B cell (primary cell): ENCODE measurements at regions not wholly inside any gene's neighbourhood (a gene's known extent, or its start where the extent isn't known, plus 50 kb on each side); places are given as distances from the start of the nearest gene placed in this dataset.

Experiments
- ATAC-seq: fragments of 200-7000 bp; cut with Tn5 transposase; one replicate; pipeline ENCODE4 v1.10.0; 2021; ENCODE audit warnings: low read depth, mild to moderate bottlenecking, moderate number of reproducible peaks, moderate library complexity
- CTCF ChIA-PET: fragments of 350-600 bp; sonication (Branson Sonifier 250); formaldehyde crosslinking; loops from one replicate; lab custom pipeline; 2021; ENCODE audit warnings: antibody characterized with exemption, inconsistent platforms; lab: Charles Lee
- POLR2A ChIA-PET: fragments of 350-600 bp; sonication (Branson Sonifier 250); formaldehyde crosslinking; loops from one replicate; lab custom pipeline; 2021; ENCODE audit warnings: antibody characterized with exemption; lab: Charles Lee
- DNase-seq: peaks from one replicate; pipeline ENCODE4 v3.0.0; 2013
- H2AFZ ChIP-seq: 2 replicates; pipeline ENCODE4 v1.6.1; 2012; ENCODE audit warnings: mild to moderate bottlenecking, low read depth, low read length; ENCODE audit not compliant: insufficient read depth, poor library complexity, severe bottlenecking
- H3K27ac ChIP-seq, 2 donors: 1 replicate in 1 of 2; 2 replicates in 1 of 2; pipeline ENCODE4 v1.5.1; 2012 to 2013; ENCODE audit warnings: low read length in 2 of 2, mild to moderate bottlenecking in 2 of 2, moderate library complexity in 1 of 2
- H3K27me3 ChIP-seq, 4 experiments: fragments of 200-600 bp in 1 of 4; sonication (generic) in 1 of 4; replicated peaks in 1 of 4; 1 replicate in 2 of 4; 2 replicates in 2 of 4; pipeline versions ENCODE4 v1.6.1 to v1.7.0; 2013 to 2016; ENCODE audit warnings: low read length in 3 of 4, mild to moderate bottlenecking in 2 of 4, mixed read lengths in 1 of 4, moderate library complexity in 1 of 4; ENCODE audit not compliant: insufficient read depth in 4 of 4, control insufficient read depth in 3 of 4; ENCODE audit errors: control extremely low read depth in 1 of 4
- H3K36me3 ChIP-seq, 2 experiments: replicated peaks in 1 of 2; 1 replicate in 1 of 2; 2 replicates in 1 of 2; pipeline versions ENCODE4 v1.6.1 to v1.7.1; 2013; ENCODE audit warnings: low read length in 1 of 2; ENCODE audit not compliant: insufficient read depth in 2 of 2, control insufficient read depth in 1 of 2; ENCODE audit errors: control extremely low read depth in 1 of 2, extremely low read depth in 1 of 2
- H3K4me1 ChIP-seq, 2 donors: fragments of 200-600 bp in 1 of 2; sonication (generic) in 1 of 2; 1 replicate in 1 of 2; 2 replicates in 1 of 2; pipeline versions ENCODE4 v1.5.1 to v1.6.1; 2013 to 2017; ENCODE audit warnings: low read length in 2 of 2; ENCODE audit not compliant: control insufficient read depth in 2 of 2, insufficient read depth in 2 of 2
- H3K4me2 ChIP-seq: replicated peaks from 2 replicates; pipeline ENCODE3; 2012; ENCODE audit warnings: mild to moderate bottlenecking, low read depth, low read length; ENCODE audit not compliant: poor library complexity, severe bottlenecking
- H3K4me3 ChIP-seq, 5 experiments: fragments of 200-600 bp in 1 of 5; sonication (generic) in 1 of 5; 1 replicate in 3 of 5; 2 replicates in 2 of 5; pipeline versions ENCODE4 v1.5.1 to v1.7.0; 2011 to 2016; ENCODE audit warnings: low read length in 4 of 5, mild to moderate bottlenecking in 4 of 5, low read depth in 2 of 5, control low read depth in 1 of 5, moderate library complexity in 1 of 5; ENCODE audit not compliant: insufficient read depth in 1 of 5; ENCODE audit errors: control extremely low read depth in 1 of 5, extremely low read depth in 1 of 5
- H3K79me2 ChIP-seq: fragments of 200-600 bp; sonication (generic); one replicate; pipeline ENCODE4 v1.6.0; 2016; ENCODE audit warnings: low read length; ENCODE audit not compliant: control insufficient read depth, insufficient read depth
- H3K9ac ChIP-seq: fragments of 200-600 bp; sonication (generic); 2 replicates; pipeline ENCODE4 v1.6.1; 2017; ENCODE audit warnings: mild to moderate bottlenecking, low read length, moderate library complexity
- H3K9me3 ChIP-seq, 3 donors: one replicate each; pipeline versions ENCODE4 v1.6.1 to v1.7.1; 2013; ENCODE audit warnings: low read length in 2 of 3; ENCODE audit not compliant: control insufficient read depth in 2 of 3, insufficient read depth in 1 of 3; ENCODE audit errors: control extremely low read depth in 1 of 3
- H4K20me1 ChIP-seq: 2 replicates; pipeline ENCODE4 v1.6.0; 2012; ENCODE audit warnings: mild to moderate bottlenecking, low read length; ENCODE audit not compliant: insufficient read depth, control insufficient read depth, poor library complexity, severe bottlenecking
- H3K27ac Mint-ChIP-seq: one replicate; pipeline ENCODE4 v1.8.0; 2021; ENCODE audit warnings: mixed read lengths
- H3K27me3 Mint-ChIP-seq: one replicate; pipeline ENCODE4 v1.8.0; 2021; ENCODE audit warnings: mixed read lengths
- H3K4me1 Mint-ChIP-seq: one replicate; pipeline ENCODE4 v1.8.0; 2021; ENCODE audit warnings: mixed read lengths
- H3K4me3 Mint-ChIP-seq: one replicate; pipeline ENCODE4 v1.8.0; 2021; ENCODE audit warnings: mixed read lengths
- H3K9me3 Mint-ChIP-seq: one replicate; pipeline ENCODE4 v1.8.0; 2022; ENCODE audit warnings: mixed read lengths; ENCODE audit not compliant: insufficient read depth
- EZH2 ChIP-seq: IDR thresholded peaks from 2 replicates; pipeline ENCODE4 v1.6.1; 2012; ENCODE audit warnings: borderline replicate concordance, low read depth, mild to moderate bottlenecking, moderate library complexity, low read length; ENCODE audit not compliant: insufficient read depth, poor library complexity, severe bottlenecking
- WGBS: methylation state at CpG from one replicate; pipeline ENCODE4 v1.1.5; 2013; ENCODE audit warnings: missing lambda C conversion rate; ENCODE audit not compliant: insufficient coverage; 5-methylcytosine and 5-hydroxymethylcytosine counted together
- intact Hi-C: fragments of 100-400 bp; cut with micrococcal nuclease; formaldehyde crosslinking; loops from one replicate; pipeline ENCODE4 v1.10.0; 2022
- TF ChIP-seq, protein P1 (sequence below): fragments of 200-600 bp; IDR thresholded peaks from one replicate; pipeline ENCODE4 v1.8.0; 2022; ENCODE audit warnings: antibody characterized with exemption, mild to moderate bottlenecking

- intact Hi-C loops = no loop called here
- no peak for ATAC-seq
- H3K4me1 Mint-ChIP-seq = no peaks in the 10 kb centered on the region
- ChIA-PET POLR2A (no interaction called here), CTCF (no interaction called here)
- peaks cover 18% of the 10 kb centered on the region for H3K27me3 Mint-ChIP-seq
- no peak overlapping the region for H3K4me2 ChIP-seq
- DNase-seq = no peak
- WGBS = no CpG with 5 or more reads among the region's 3 CpGs
- no peaks in the 10 kb centered on the region for H3K79me2 ChIP-seq
- TF ChIP-seq EZH2 = no peak
- TF ChIP-seq, protein P1, sequence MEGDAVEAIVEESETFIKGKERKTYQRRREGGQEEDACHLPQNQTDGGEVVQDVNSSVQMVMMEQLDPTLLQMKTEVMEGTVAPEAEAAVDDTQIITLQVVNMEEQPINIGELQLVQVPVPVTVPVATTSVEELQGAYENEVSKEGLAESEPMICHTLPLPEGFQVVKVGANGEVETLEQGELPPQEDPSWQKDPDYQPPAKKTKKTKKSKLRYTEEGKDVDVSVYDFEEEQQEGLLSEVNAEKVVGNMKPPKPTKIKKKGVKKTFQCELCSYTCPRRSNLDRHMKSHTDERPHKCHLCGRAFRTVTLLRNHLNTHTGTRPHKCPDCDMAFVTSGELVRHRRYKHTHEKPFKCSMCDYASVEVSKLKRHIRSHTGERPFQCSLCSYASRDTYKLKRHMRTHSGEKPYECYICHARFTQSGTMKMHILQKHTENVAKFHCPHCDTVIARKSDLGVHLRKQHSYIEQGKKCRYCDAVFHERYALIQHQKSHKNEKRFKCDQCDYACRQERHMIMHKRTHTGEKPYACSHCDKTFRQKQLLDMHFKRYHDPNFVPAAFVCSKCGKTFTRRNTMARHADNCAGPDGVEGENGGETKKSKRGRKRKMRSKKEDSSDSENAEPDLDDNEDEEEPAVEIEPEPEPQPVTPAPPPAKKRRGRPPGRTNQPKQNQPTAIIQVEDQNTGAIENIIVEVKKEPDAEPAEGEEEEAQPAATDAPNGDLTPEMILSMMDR = no peak
- no peaks in the 10 kb centered on the region for H4K20me1 ChIP-seq
- H3K36me3 ChIP-seq = no peaks in the 10 kb centered on the region
- no peaks in the 10 kb centered on the region for H3K9me3 ChIP-seq
- no peaks in the 10 kb centered on the region for H3K4me1 ChIP-seq
- no peaks in the 10 kb centered on the region for H3K9me3 Mint-ChIP-seq
- H3K4me3 ChIP-seq = no peak overlapping the region
- no peak overlapping the region for H2AFZ ChIP-seq
- H3K27ac Mint-ChIP-seq = no peak overlapping the region
- no peak overlapping the region for H3K4me3 Mint-ChIP-seq
- H3K27me3 ChIP-seq = no peaks in the 10 kb centered on the region
- H3K9ac ChIP-seq = no peak overlapping the region
- no peak overlapping the region for H3K27ac ChIP-seq
These were observed 114.3 kb downstream of the DIPK2A start for GRCh38 chr3:144085964-144086363.

- H3K4me1 ChIP-seq = no peaks in the 10 kb centered on the region
- H3K27ac Mint-ChIP-seq = no peak overlapping the region
- no CpG with 5 or more reads among the region's 3 CpGs for WGBS
- H3K79me2 ChIP-seq = no peaks in the 10 kb centered on the region
- no peak overlapping the region for H3K4me3 ChIP-seq
- no peaks in the 10 kb centered on the region for H4K20me1 ChIP-seq
- no peak overlapping the region for H3K27ac ChIP-seq
- no peak overlapping the region for H3K4me2 ChIP-seq
- DNase-seq (no peak), ATAC-seq (no peak)
- H3K27me3 ChIP-seq = no peaks in the 10 kb centered on the region
- H3K9me3 ChIP-seq = peaks cover 0 to 18% (median 7%) of the 10 kb centered on the region in 3 donors
- no peak overlapping the region for H2AFZ ChIP-seq
- CTCF ChIA-PET = no interaction called here
- no peak overlapping the region for H3K9ac ChIP-seq
- intact Hi-C loops = no loop called here
- no peak overlapping the region for H3K4me3 Mint-ChIP-seq
- POLR2A ChIA-PET = no interaction called here
- no peaks in the 10 kb centered on the region for H3K4me1 Mint-ChIP-seq
- TF ChIP-seq EZH2 = no peak
- TF ChIP-seq, protein P1 = no peak
- peaks cover 6% of the 10 kb centered on the region for H3K27me3 Mint-ChIP-seq
- H3K36me3 ChIP-seq = no peaks in the 10 kb centered on the region
- H3K9me3 Mint-ChIP-seq = no peaks in the 10 kb centered on the region
These were observed 124.4 kb downstream of the DIPK2A start for GRCh38 chr3:144096016-144096415.
